ENCODE measurements at regions not wholly inside any gene's neighbourhood (a gene's known extent, or its start where the extent isn't known, plus 50 kb on each side); places are given as distances from the start of the nearest gene placed in this dataset.
"Not testable (repeated sequence)": the region's sequence is repeated elsewhere in the genome, so short reads cannot be mapped to it uniquely, and the experiment has no call there.

- no peak overlapping the region for H3K4me3 ChIP-seq (ENCODE audit: low read depth, low read length)
- no peak overlapping the region for H3K27ac ChIP-seq (ENCODE audit: low read depth, low read length)
- H3K36me3 ChIP-seq (ENCODE audit: control insufficient read depth, insufficient read depth, low read length) = no peaks in the 10 kb centered on the region
- H3K9ac ChIP-seq (ENCODE audit: low read depth, low read length) = no peak overlapping the region
- peaks cover 11% of the 10 kb centered on the region; the same call in 1 of the 2 replicates for H3K9me3 ChIP-seq (ENCODE audit: control insufficient read depth, insufficient read depth, low read length)
- H3K27me3 ChIP-seq (ENCODE audit: control insufficient read depth, insufficient read depth, low read length) = no peaks in the 10 kb centered on the region
- H3K4me1 ChIP-seq (ENCODE audit: control insufficient read depth, insufficient read depth, low read length) = peaks cover 7% of the 10 kb centered on the region
Measured at GRCh38 chr6:90885611-90886056, 298.8 kb upstream of the MAP3K7 start.

- H3K27me3 ChIP-seq (ENCODE audit: control insufficient read depth, insufficient read depth, low read length); H3K4me3 ChIP-seq (ENCODE audit: low read depth, low read length); H3K27ac ChIP-seq (ENCODE audit: low read depth, low read length); H3K9ac ChIP-seq (ENCODE audit: low read depth, low read length); H3K4me1 ChIP-seq (ENCODE audit: control insufficient read depth, insufficient read depth, low read length); H3K36me3 ChIP-seq (ENCODE audit: control insufficient read depth, insufficient read depth, low read length): not testable (repeated sequence)
- peaks cover 11% of the 10 kb centered on the region; the same call in 1 of the 2 replicates for H3K9me3 ChIP-seq (ENCODE audit: control insufficient read depth, insufficient read depth, low read length)
Measured at GRCh38 chr6:90885137-90885536, 298.3 kb upstream of the MAP3K7 start.

- Histone ChIP-seq H3K9ac (ENCODE audit: low read depth, low read length) (no peak overlapping the region), H3K27me3 (ENCODE audit: control insufficient read depth, insufficient read depth, low read length) (no peaks in the 10 kb centered on the region), H3K4me1 (ENCODE audit: control insufficient read depth, insufficient read depth, low read length) (no peaks in the 10 kb centered on the region), H3K36me3 (ENCODE audit: control insufficient read depth, insufficient read depth, low read length) (no peaks in the 10 kb centered on the region), H3K9me3 (ENCODE audit: control insufficient read depth, insufficient read depth, low read length) (peaks cover 7% of the 10 kb centered on the region; the same call in 1 of the 2 replicates), H3K4me3 (ENCODE audit: low read depth, low read length) (no peak overlapping the region), H3K27ac (ENCODE audit: low read depth, low read length) (no peak overlapping the region)
Measured at GRCh38 chr6:90877616-90878015, 290.7 kb upstream of the MAP3K7 start.

- H3K9ac ChIP-seq (ENCODE audit: low read depth, low read length) = no peak overlapping the region
Measured at GRCh38 chr6:90874931-90875330, 288.1 kb upstream of the MAP3K7 start.

GRCh38 chr6:90872981-90873380 lies 286.1 kb upstream of the MAP3K7 start:
- Histone ChIP-seq H3K4me1 (ENCODE audit: control insufficient read depth, insufficient read depth, low read length) (no peaks in the 10 kb centered on the region), H3K9ac (ENCODE audit: low read depth, low read length) (no peak overlapping the region), H3K4me3 (ENCODE audit: low read depth, low read length) (no peak overlapping the region), H3K9me3 (ENCODE audit: control insufficient read depth, insufficient read depth, low read length) (no peaks in the 10 kb centered on the region), H3K27ac (ENCODE audit: low read depth, low read length) (no peak overlapping the region), H3K36me3 (ENCODE audit: control insufficient read depth, insufficient read depth, low read length) (no peaks in the 10 kb centered on the region), H3K27me3 (ENCODE audit: control insufficient read depth, insufficient read depth, low read length) (no peaks in the 10 kb centered on the region)

More at GRCh38 chr6:90874931-90875330, 288.1 kb upstream of the MAP3K7 start:
- no peaks in the 10 kb centered on the region for H3K36me3 ChIP-seq (ENCODE audit: control insufficient read depth, insufficient read depth, low read length)
- no peak overlapping the region for H3K27ac ChIP-seq (ENCODE audit: low read depth, low read length)
- H3K27me3 ChIP-seq (ENCODE audit: control insufficient read depth, insufficient read depth, low read length) = no peaks in the 10 kb centered on the region
- H3K4me3 ChIP-seq (ENCODE audit: low read depth, low read length) = no peak overlapping the region
- peaks cover 3% of the 10 kb centered on the region; the same call in 1 of the 2 replicates for H3K9me3 ChIP-seq (ENCODE audit: control insufficient read depth, insufficient read depth, low read length)
- H3K4me1 ChIP-seq (ENCODE audit: control insufficient read depth, insufficient read depth, low read length) = no peaks in the 10 kb centered on the region

GRCh38 chr6:90870561-90870960 lies 283.7 kb upstream of the MAP3K7 start:
- Histone ChIP-seq H3K27me3 (ENCODE audit: control insufficient read depth, insufficient read depth, low read length) (no peaks in the 10 kb centered on the region), H3K9me3 (ENCODE audit: control insufficient read depth, insufficient read depth, low read length) (no peaks in the 10 kb centered on the region), H3K36me3 (ENCODE audit: control insufficient read depth, insufficient read depth, low read length) (no peaks in the 10 kb centered on the region), H3K4me1 (ENCODE audit: control insufficient read depth, insufficient read depth, low read length) (no peaks in the 10 kb centered on the region), H3K27ac (ENCODE audit: low read depth, low read length) (no peak overlapping the region), H3K4me3 (ENCODE audit: low read depth, low read length) (no peak overlapping the region), H3K9ac (ENCODE audit: low read depth, low read length) (no peak overlapping the region)

GRCh38 chr6:90868656-90869055 lies 281.8 kb upstream of the MAP3K7 start:
- no peaks in the 10 kb centered on the region for H3K27me3 ChIP-seq (ENCODE audit: control insufficient read depth, insufficient read depth, low read length)
- no peaks in the 10 kb centered on the region for H3K36me3 ChIP-seq (ENCODE audit: control insufficient read depth, insufficient read depth, low read length)
- H3K4me3 ChIP-seq (ENCODE audit: low read depth, low read length) = no peak overlapping the region
- H3K9me3 ChIP-seq (ENCODE audit: control insufficient read depth, insufficient read depth, low read length) = no peaks in the 10 kb centered on the region
- H3K27ac ChIP-seq (ENCODE audit: low read depth, low read length) = no peak overlapping the region
- H3K9ac ChIP-seq (ENCODE audit: low read depth, low read length) = no peak overlapping the region
- no peaks in the 10 kb centered on the region for H3K4me1 ChIP-seq (ENCODE audit: control insufficient read depth, insufficient read depth, low read length)

GRCh38 chr6:90868256-90868655 lies 281.4 kb upstream of the MAP3K7 start:
- Histone ChIP-seq H3K4me3 (ENCODE audit: low read depth, low read length) (no peak overlapping the region), H3K4me1 (ENCODE audit: control insufficient read depth, insufficient read depth, low read length) (no peaks in the 10 kb centered on the region), H3K9ac (ENCODE audit: low read depth, low read length) (no peak overlapping the region), H3K27me3 (ENCODE audit: control insufficient read depth, insufficient read depth, low read length) (no peaks in the 10 kb centered on the region), H3K36me3 (ENCODE audit: control insufficient read depth, insufficient read depth, low read length) (no peaks in the 10 kb centered on the region), H3K9me3 (ENCODE audit: control insufficient read depth, insufficient read depth, low read length) (no peaks in the 10 kb centered on the region), H3K27ac (ENCODE audit: low read depth, low read length) (no peak overlapping the region)

- Histone ChIP-seq H3K27ac (ENCODE audit: low read depth, low read length) (no peak overlapping the region), H3K36me3 (ENCODE audit: control insufficient read depth, insufficient read depth, low read length) (no peaks in the 10 kb centered on the region), H3K4me3 (ENCODE audit: low read depth, low read length) (no peak overlapping the region), H3K27me3 (ENCODE audit: control insufficient read depth, insufficient read depth, low read length) (no peaks in the 10 kb centered on the region), H3K9me3 (ENCODE audit: control insufficient read depth, insufficient read depth, low read length) (no peaks in the 10 kb centered on the region), H3K4me1 (ENCODE audit: control insufficient read depth, insufficient read depth, low read length) (no peaks in the 10 kb centered on the region), H3K9ac (ENCODE audit: low read depth, low read length) (no peak overlapping the region)
Measured at GRCh38 chr6:90865513-90865912, 278.6 kb upstream of the MAP3K7 start.

- H3K27me3 ChIP-seq (ENCODE audit: control insufficient read depth, insufficient read depth, low read length) = no peaks in the 10 kb centered on the region
- no peaks in the 10 kb centered on the region for H3K9me3 ChIP-seq (ENCODE audit: control insufficient read depth, insufficient read depth, low read length)
- no peaks in the 10 kb centered on the region for H3K36me3 ChIP-seq (ENCODE audit: control insufficient read depth, insufficient read depth, low read length)
- no peak overlapping the region for H3K4me3 ChIP-seq (ENCODE audit: low read depth, low read length)
- no peak overlapping the region for H3K9ac ChIP-seq (ENCODE audit: low read depth, low read length)
- H3K4me1 ChIP-seq (ENCODE audit: control insufficient read depth, insufficient read depth, low read length) = 0 out of 2 replicates have a peak, but pooled peaks cover 2% of the 10 kb centered on the region
- no peak overlapping the region for H3K27ac ChIP-seq (ENCODE audit: low read depth, low read length)
Measured at GRCh38 chr6:90863043-90863442, 276.2 kb upstream of the MAP3K7 start.

GRCh38 chr6:90860822-90861601 lies 274.1 kb upstream of the MAP3K7 start:
- no peak overlapping the region for H3K9ac ChIP-seq (ENCODE audit: low read depth, low read length)
- no peaks in the 10 kb centered on the region for H3K27me3 ChIP-seq (ENCODE audit: control insufficient read depth, insufficient read depth, low read length)
- no peaks in the 10 kb centered on the region for H3K9me3 ChIP-seq (ENCODE audit: control insufficient read depth, insufficient read depth, low read length)
- H3K4me3 ChIP-seq (ENCODE audit: low read depth, low read length) = no peak overlapping the region
- H3K27ac ChIP-seq (ENCODE audit: low read depth, low read length) = no peak overlapping the region
- 0 out of 2 replicates have a peak, but pooled peaks cover 2% of the 10 kb centered on the region for H3K4me1 ChIP-seq (ENCODE audit: control insufficient read depth, insufficient read depth, low read length)
- no peaks in the 10 kb centered on the region for H3K36me3 ChIP-seq (ENCODE audit: control insufficient read depth, insufficient read depth, low read length)

Measured in HUES48 (cell line).